ENCODE measurements at regions not wholly inside any gene's neighbourhood (a gene's known extent, or its start where the extent isn't known, plus 50 kb on each side); places are given as distances from the start of the nearest gene placed in this dataset.

- in situ Hi-C loops (cut with MboI; ENCODE audit: low sequenced_read_pairs in 4 of 4), result no loop called here
- H3K4me1 ChIP-seq, result no peaks in the 10 kb centered on the region
- H3K27ac ChIP-seq, result no peak overlapping the region
- intact Hi-C loops (cut with DNase I; ENCODE audit: low total_unique reads), result no loop called here
- no peaks in the 10 kb centered on the region for H3K9me3 ChIP-seq
- H3K36me3 ChIP-seq, result no peaks in the 10 kb centered on the region
- no peak for ATAC-seq
- no peak overlapping the region for H3K4me3 ChIP-seq
- no peak for DNase-seq
- H3K27me3 ChIP-seq, result no peaks in the 10 kb centered on the region
- TF ChIP-seq POLR2A (IDR thresholded peaks at IDR 0.05), result no peak
- TF ChIP-seq, protein P1, sequence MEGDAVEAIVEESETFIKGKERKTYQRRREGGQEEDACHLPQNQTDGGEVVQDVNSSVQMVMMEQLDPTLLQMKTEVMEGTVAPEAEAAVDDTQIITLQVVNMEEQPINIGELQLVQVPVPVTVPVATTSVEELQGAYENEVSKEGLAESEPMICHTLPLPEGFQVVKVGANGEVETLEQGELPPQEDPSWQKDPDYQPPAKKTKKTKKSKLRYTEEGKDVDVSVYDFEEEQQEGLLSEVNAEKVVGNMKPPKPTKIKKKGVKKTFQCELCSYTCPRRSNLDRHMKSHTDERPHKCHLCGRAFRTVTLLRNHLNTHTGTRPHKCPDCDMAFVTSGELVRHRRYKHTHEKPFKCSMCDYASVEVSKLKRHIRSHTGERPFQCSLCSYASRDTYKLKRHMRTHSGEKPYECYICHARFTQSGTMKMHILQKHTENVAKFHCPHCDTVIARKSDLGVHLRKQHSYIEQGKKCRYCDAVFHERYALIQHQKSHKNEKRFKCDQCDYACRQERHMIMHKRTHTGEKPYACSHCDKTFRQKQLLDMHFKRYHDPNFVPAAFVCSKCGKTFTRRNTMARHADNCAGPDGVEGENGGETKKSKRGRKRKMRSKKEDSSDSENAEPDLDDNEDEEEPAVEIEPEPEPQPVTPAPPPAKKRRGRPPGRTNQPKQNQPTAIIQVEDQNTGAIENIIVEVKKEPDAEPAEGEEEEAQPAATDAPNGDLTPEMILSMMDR (IDR thresholded peaks at IDR 0.05 in 4 of 5, conservative IDR thresholded peaks at IDR 0.05 in 1 of 5), result no peak
These were observed 620.4 kb downstream of the STK39 start for GRCh38 chr2:167626961-167627360.

DNA sequence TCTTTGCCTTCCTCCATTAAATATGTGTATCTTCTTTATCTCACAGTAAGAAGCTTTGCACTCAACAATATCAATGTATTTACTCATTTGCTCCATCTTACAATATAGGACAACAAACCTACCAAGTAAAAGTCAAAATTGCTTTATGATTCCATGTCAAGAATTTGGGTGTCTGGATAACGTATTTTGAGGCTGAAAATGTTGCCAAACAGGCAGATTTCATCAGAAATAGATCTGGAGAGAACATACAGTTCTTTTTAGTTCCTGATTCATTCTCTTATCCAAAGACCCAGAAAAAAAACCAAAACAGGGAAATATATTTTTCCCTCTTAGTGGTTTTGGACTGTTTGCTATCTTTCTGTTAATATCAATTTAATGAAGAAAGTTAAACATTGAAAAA is 621.1 kb downstream of the STK39 start:
- Histone ChIP-seq H3K9me3 (no peaks in the 10 kb centered on the region), H3K36me3 (no peaks in the 10 kb centered on the region), H3K27ac (no peak overlapping the region), H3K27me3 (no peaks in the 10 kb centered on the region), H3K4me3 (no peak overlapping the region), H3K4me1 (no peaks in the 10 kb centered on the region)
- intact Hi-C loops (cut with DNase I; ENCODE audit: low total_unique reads), result no loop called here
- no peak for ATAC-seq
- no peak for TF ChIP-seq POLR2A (IDR thresholded peaks at IDR 0.05)
- TF ChIP-seq, protein P1 (IDR thresholded peaks at IDR 0.05 in 4 of 5, conservative IDR thresholded peaks at IDR 0.05 in 1 of 5), result no peak
- DNase-seq, result no peak
- in situ Hi-C loops (cut with MboI; ENCODE audit: low sequenced_read_pairs in 4 of 4), result no loop called here

DNA sequence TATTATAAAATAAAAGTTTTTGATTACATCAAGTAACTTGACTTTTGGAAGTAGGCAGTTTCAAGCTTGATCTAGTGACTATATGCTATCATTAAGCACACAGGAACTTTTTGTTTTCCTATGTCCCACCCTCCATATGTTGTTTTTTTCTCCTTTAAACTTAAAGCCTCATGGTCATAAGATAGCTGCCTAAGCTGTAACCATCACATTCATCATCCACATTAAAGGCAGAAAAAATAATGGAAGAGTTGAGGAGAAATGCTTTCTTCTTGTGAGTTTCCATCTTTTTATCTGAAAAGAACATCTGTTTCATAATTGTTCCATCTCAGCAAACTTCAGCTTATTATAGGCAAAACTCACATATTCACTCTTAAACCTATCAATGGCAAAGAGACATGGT is 630.4 kb downstream of the STK39 start:
- Histone ChIP-seq H3K9me3 (no peaks in the 10 kb centered on the region), H3K36me3 (no peaks in the 10 kb centered on the region), H3K27me3 (no peaks in the 10 kb centered on the region), H3K4me1 (no peaks in the 10 kb centered on the region), H3K27ac (no peak overlapping the region), H3K4me3 (no peak overlapping the region)
- DNase-seq, result no peak
- TF ChIP-seq POLR2A (IDR thresholded peaks at IDR 0.05), result no peak
- TF ChIP-seq, protein P1 (IDR thresholded peaks at IDR 0.05 in 4 of 5, conservative IDR thresholded peaks at IDR 0.05 in 1 of 5), result no peak
- in situ Hi-C loops (cut with MboI; ENCODE audit: low sequenced_read_pairs in 4 of 4), result no loop called here
- no peak for ATAC-seq
- intact Hi-C loops (cut with DNase I; ENCODE audit: low total_unique reads), result no loop called here

DNA sequence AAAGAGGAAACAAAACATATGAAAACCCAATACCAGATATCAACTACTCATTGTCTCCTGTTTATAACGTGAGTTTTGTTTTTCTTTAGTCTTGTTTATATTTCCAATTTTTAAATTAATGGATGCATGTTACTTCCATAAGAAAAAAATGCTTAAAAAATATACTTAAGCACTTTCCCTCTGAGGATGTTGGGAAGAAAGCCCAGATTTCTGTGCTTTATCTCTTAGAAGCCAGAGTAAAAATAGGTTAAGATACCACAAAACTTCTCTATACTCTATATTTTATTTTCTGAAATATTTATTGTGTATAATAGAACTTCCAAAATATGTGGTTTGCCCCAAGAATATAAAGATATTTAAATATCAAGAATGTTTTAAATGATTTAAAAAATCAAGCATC is 633.9 kb downstream of the STK39 start:
- ATAC-seq, result no peak

DNA sequence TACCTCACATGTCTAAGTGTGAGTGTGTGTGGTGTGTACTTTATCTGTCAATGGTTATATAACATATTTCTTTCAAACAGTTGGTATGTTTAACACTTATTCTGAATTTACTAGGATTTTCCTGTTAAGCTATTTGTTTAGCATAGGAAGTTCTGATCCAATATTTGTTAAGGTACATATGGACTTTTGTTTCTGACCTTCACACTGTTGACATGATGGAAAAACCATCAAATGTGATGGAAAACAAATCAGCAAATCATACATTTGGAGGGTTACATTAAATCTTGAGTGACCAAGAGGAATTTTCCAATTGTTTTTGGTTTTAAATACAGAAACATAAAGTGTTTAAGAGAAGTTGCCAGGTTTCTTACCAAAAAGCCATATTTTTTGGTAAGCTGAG is 638.9 kb downstream of the STK39 start:
- in situ Hi-C loops (cut with MboI; ENCODE audit: low sequenced_read_pairs in 4 of 4), result no loop called here
- no peaks in the 10 kb centered on the region for H3K4me1 ChIP-seq
- no peaks in the 10 kb centered on the region for H3K36me3 ChIP-seq
- no peaks in the 10 kb centered on the region for H3K27me3 ChIP-seq
- intact Hi-C loops (cut with DNase I; ENCODE audit: low total_unique reads), result no loop called here
- no peak for DNase-seq
- TF ChIP-seq, protein P1 (IDR thresholded peaks at IDR 0.05 in 4 of 5, conservative IDR thresholded peaks at IDR 0.05 in 1 of 5), result no peak
- H3K4me3 ChIP-seq, result no peak overlapping the region
- H3K9me3 ChIP-seq, result no peaks in the 10 kb centered on the region
- no peak overlapping the region for H3K27ac ChIP-seq
- ATAC-seq, result no peak

More for the DNA sequence above, 633.9 kb downstream of the STK39 start:
- no peak for TF ChIP-seq POLR2A (IDR thresholded peaks at IDR 0.05)
- TF ChIP-seq, protein P1 (IDR thresholded peaks at IDR 0.05 in 4 of 5, conservative IDR thresholded peaks at IDR 0.05 in 1 of 5), result no peak
- in situ Hi-C loops (cut with MboI; ENCODE audit: low sequenced_read_pairs in 4 of 4) (no loop called here), intact Hi-C loops (cut with DNase I; ENCODE audit: low total_unique reads) (no loop called here)
- DNase-seq, result no peak
- Histone ChIP-seq H3K9me3 (no peaks in the 10 kb centered on the region), H3K27me3 (no peaks in the 10 kb centered on the region), H3K4me1 (no peaks in the 10 kb centered on the region), H3K27ac (no peak overlapping the region), H3K4me3 (no peak overlapping the region), H3K36me3 (no peaks in the 10 kb centered on the region)

Data from gastrocnemius medialis (tissue), 4 donors.